B cell (primary cell): ENCODE measurements at regions not wholly inside any gene's neighbourhood (a gene's known extent, or its start where the extent isn't known, plus 50 kb on each side); places are given as distances from the start of the nearest gene placed in this dataset.

ENCODE experiments used
- CTCF ChIP-seq: fragments of 200-600 bp; IDR thresholded peaks from one replicate; pipeline ENCODE4 v1.8.0; 2022; ENCODE audit warnings: antibody characterized with exemption, mild to moderate bottlenecking
- EZH2 ChIP-seq: IDR thresholded peaks from 2 replicates; pipeline ENCODE4 v1.6.1; 2012; ENCODE audit warnings: borderline replicate concordance, low read depth, mild to moderate bottlenecking, moderate library complexity, low read length; ENCODE audit not compliant: insufficient read depth, poor library complexity, severe bottlenecking

GRCh38 chr6:16817594-16817993 lies 56.3 kb upstream of the ATXN1 start:
- TF ChIP-seq CTCF = no peak
- no peak for TF ChIP-seq EZH2
